Activated CD4-positive, alpha-beta T cell treated with anti-CD3 and anti-CD28 coated beads, Interleukin-2, Interleukin-6, amounts not matched to agents 100 ng/mL and 50 ng/mL, durations not matched to agents 16 hours and 8 hours (primary cell): ENCODE measurements at regions not wholly inside any gene's neighbourhood (a gene's known extent, or its start where the extent isn't known, plus 50 kb on each side); places are given as distances from the start of the nearest gene placed in this dataset.
"Not testable (repeated sequence)": the region's sequence is repeated elsewhere in the genome, so short reads cannot be mapped to it uniquely, and the experiment has no call there.

Source experiments
- DNase-seq: peaks from one replicate; pipeline ENCODE4 v3.0.0-alpha.2; 2020

- DNase-seq = no peak
Observed at GRCh38 chr2:67717692-67718091, 320.6 kb downstream of the ETAA1 start.

- no peak for DNase-seq
Observed at GRCh38 chr2:67719351-67719750, 322.2 kb downstream of the ETAA1 start.

GRCh38 chr2:67721516-67721915 is 324.4 kb downstream of the ETAA1 start:
- no peak for DNase-seq

- no peak for DNase-seq
Observed at GRCh38 chr2:67724261-67724660, 327.1 kb downstream of the ETAA1 start.

- DNase-seq = no peak
Observed at GRCh38 chr2:67725731-67726130, 328.6 kb downstream of the ETAA1 start.

GRCh38 chr2:67726416-67726815 is 329.3 kb downstream of the ETAA1 start:
- no peak for DNase-seq

GRCh38 chr2:67727131-67727530 is 330.0 kb downstream of the ETAA1 start:
- DNase-seq = no peak

- DNase-seq = no peak
Observed at GRCh38 chr2:67727623-67728022, 330.5 kb downstream of the ETAA1 start.

- DNase-seq = no peak
Observed at GRCh38 chr2:67729474-67729873, 332.3 kb downstream of the ETAA1 start.

GRCh38 chr2:67733517-67733916 is 329.3 kb downstream of the C1D start:
- DNase-seq = no peak

- DNase-seq = no peak
Observed at GRCh38 chr2:67752199-67752598, 310.6 kb downstream of the C1D start.

- DNase-seq = no peak
Observed at GRCh38 chr2:67752969-67753368, 309.8 kb downstream of the C1D start.

- DNase-seq = no peak
Observed at GRCh38 chr2:67755156-67755882, 307.5 kb downstream of the C1D start.

- DNase-seq = no peak
Observed at GRCh38 chr2:67760995-67761394, 301.8 kb downstream of the C1D start.

- no peak for DNase-seq
Observed at GRCh38 chr2:67771380-67771779, 291.4 kb downstream of the C1D start.

- no peak for DNase-seq
Observed at GRCh38 chr2:67772216-67773170, 290.3 kb downstream of the C1D start.

- no peak for DNase-seq
Observed at GRCh38 chr2:67773851-67774250, 289.0 kb downstream of the C1D start.

- DNase-seq = no peak
Observed at GRCh38 chr2:67776276-67776675, 286.5 kb downstream of the C1D start.

- DNase-seq = no peak
Observed at GRCh38 chr2:67777010-67777409, 285.8 kb downstream of the C1D start.

- DNase-seq = no peak
Observed at GRCh38 chr2:67777836-67778429, 284.9 kb downstream of the C1D start.

- DNase-seq = not testable (repeated sequence)
Observed at GRCh38 chr2:67780841-67781240, 282.0 kb downstream of the C1D start.

- DNase-seq = no peak
Observed at GRCh38 chr2:67782443-67782842, 280.4 kb downstream of the C1D start.

GRCh38 chr2:67783026-67783425 is 279.8 kb downstream of the C1D start:
- DNase-seq = no peak

GRCh38 chr2:67790622-67791021 is 272.2 kb downstream of the C1D start:
- no peak for DNase-seq
